NCI-H82 treated with DMSO at 0.1 percent for 48 hours (cell line): ENCODE measurements at regions not wholly inside any gene's neighbourhood (a gene's known extent, or its start where the extent isn't known, plus 50 kb on each side); places are given as distances from the start of the nearest gene placed in this dataset.
"Not testable (repeated sequence)": the region's sequence is repeated elsewhere in the genome, so short reads cannot be mapped to it uniquely, and the experiment has no call there.

Experiments used
- DNase-seq: peaks from one replicate; lab custom pipeline; 2025; ENCODE audit not compliant: unreplicated experiment; lab: John Stamatoyannopoulos, UW

DNA sequence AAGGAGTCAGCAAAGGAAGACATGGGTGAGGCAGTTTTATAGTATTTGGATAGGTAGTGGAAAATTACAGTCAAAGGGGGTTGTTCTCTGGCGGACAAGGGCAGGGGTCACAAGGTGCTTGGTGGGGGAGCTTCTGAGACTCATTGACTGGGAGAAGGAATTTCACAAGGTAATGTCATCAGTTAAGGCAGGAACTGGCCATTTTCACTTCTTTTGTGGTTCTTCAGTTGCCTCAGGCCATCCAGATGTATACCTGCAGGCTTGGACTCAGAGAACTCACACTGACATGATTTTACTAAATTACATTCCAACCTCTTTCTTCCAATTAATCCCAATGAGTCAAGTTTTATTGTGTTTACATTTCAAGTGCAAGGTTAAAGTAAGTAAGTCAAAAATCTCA lies 240.5 kb upstream of the API5 start:
- no peak for DNase-seq

GRCh38 chr11:43072096-43072495 lies 239.7 kb upstream of the API5 start:
- DNase-seq, result no peak

GRCh38 chr11:43072911-43073310 lies 238.9 kb upstream of the API5 start:
- no peak for DNase-seq

GRCh38 chr11:43074810-43075209 lies 237.0 kb upstream of the API5 start:
- no peak for DNase-seq

- no peak for DNase-seq
Observed at GRCh38 chr11:43101113-43101512, 210.7 kb upstream of the API5 start.

- DNase-seq, result no peak
Observed at GRCh38 chr11:43116071-43116470, 195.7 kb upstream of the API5 start.

- DNase-seq, result no peak
Observed at GRCh38 chr11:43119275-43119970, 192.4 kb upstream of the API5 start.

DNA sequence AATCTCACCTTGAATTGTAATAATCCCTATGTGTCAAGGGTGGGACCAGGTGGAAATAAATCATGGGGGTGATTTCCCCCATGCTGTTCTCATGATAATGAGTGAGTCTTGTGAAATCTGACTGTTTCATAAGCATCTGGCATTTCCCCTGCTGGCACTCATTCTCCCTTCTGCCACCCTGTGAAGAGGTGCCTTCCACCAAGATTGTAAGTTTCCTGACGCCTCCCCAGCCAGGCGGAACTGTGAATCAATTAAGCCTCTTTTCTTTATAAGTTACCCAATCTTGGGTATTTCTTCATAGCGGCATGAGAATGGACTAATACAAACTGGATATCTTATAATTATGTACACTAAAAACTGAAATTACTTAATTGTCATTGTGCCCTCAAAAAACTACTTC lies 189.2 kb upstream of the API5 start:
- no peak for DNase-seq

- no peak for DNase-seq
Observed at GRCh38 chr11:43123443-43123842, 188.4 kb upstream of the API5 start.

DNA sequence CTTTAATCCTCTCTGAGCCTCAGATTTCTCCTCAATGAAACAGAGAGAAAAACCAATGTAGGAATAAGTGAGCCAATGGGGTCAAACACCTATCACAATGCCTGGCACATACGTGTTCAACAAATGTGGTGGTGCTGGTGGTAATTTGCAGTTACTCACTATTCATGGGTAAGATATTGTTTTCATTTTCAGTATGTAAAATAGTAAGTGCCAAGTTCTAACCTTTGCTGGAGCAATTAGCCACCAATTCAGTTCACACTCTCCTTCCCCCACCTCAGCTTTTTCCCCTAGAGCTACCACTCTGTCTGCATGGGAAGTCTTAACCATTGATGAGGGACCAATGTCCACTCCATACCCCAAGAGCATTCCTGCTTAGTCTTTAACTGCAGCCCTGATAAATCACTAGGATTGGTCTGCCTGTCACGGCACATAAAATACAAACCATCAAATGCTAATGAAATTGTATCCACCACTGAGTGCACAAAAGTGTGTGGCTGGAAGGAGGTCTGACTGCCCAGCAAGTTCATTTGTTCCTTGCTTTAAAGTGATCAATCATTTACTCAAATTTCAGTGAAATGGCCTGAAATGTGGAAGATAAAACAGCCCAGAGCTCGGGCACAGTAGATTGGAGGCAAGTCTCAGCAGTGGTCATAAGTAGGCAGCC lies 187.4 kb upstream of the API5 start:
- no peak for DNase-seq

GRCh38 chr11:43129329-43129728 lies 182.5 kb upstream of the API5 start:
- DNase-seq, result no peak

- DNase-seq, result no peak
Observed at GRCh38 chr11:43130616-43131015, 181.2 kb upstream of the API5 start.

GRCh38 chr11:43135966-43136534 lies 175.7 kb upstream of the API5 start:
- no peak for DNase-seq

DNA sequence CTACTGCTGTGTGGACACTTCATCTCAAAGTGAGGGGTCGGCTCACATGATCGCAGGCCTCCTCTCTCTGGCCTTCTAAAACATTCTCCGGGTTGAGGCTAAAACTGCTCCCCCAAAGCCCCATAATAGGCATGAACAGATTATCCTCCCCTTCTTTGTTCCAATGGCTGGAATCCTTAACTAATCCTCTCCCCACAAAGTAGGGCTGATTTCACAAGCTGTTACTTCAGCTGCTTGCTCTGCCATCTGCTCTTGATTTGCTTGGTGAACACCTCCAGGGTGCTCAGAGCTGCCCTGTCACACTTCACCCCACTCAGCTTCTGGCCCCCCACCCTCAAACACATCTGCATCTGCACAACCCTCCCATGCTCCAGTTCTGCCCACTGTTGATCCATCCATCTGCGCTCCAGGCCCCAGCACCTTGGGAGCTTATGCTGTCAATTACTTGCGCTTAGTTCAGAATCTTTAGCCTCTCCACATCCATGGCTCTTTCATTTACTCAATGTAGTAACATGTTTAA lies 173.1 kb upstream of the API5 start:
- DNase-seq, result peak; percentile 97

- no peak for DNase-seq
Observed at GRCh38 chr11:43145653-43146052, 166.1 kb upstream of the API5 start.

- no peak for DNase-seq
Observed at GRCh38 chr11:43150697-43151096, 161.1 kb upstream of the API5 start.

DNA sequence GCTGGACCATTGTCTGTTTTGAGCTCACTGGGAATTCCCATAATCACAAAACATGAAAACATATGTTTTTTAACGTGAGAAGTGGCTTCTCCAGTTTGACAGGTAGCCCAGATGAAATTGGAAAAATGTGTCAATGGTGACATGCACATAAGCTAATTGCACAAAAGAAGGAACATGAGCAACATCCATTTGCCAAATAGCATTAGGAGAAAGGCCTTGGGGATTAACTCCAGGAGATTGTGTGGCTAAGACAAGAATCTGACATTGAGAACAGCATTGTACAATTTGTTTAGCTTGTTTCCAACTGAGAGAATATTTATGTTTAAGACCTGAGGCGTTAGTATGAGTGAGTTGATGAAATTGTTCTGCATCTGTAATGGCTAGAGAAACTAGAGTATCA lies 147.0 kb upstream of the API5 start:
- peak; percentile 32 for DNase-seq

DNA sequence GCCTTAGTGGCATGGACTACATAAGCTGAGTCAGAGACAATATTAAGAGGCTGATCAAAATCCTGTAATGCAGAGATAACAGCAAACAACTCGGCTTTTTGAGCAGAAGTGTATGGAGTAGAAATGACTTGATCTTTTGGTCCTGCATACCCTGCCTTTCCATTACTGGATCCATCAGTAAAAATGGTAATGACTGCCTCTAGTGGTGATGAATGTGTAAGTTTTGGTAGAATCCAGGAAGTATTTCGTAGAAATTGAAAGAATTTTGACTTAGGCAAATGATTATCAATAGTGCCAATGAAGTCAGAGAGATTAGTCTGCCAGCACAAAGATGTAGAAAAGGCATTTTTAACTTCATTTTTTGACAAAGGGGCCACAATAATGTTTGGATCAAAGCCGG lies 146.4 kb upstream of the API5 start:
- not testable (repeated sequence) for DNase-seq

GRCh38 chr11:43168241-43168640 lies 143.6 kb upstream of the API5 start:
- not testable (repeated sequence) for DNase-seq

DNA sequence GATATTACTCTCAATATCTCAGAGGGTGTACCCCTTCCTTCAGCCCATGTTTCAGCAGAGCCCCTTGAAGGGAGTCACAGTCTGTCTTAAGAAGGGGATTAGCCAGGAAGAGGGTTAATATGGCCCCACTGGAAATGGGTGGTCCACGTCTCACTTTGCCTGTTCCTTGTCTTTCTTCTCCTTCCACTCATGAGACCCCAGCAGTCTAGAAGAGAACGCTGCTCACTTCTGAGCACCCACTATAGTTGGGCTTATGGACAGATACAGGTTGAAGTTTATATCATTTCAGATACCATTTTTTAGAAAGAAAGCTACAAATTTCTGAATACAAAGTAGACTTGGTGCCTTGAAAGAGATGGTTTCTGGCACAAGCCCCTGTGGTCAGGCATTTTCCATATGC lies 139.3 kb upstream of the API5 start:
- DNase-seq, result no peak

DNA sequence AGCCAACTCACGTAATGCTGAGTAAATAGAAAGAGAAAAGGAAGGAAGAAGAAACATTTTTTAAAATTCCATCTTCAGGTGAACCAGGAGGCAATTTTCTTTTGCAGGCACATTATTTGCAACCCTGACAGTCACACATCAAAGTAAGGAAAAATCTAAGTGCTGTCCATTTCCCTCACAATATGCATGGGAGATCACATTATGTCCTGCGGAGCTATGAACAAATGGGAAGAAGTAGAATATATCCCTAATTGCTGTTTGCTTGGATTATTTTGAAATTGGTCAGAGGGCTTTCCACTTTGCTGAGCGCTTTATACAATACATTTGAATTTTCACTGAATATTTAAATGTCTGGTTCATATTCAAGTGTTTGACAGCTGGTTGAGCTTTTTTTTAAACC lies 133.8 kb upstream of the API5 start:
- DNase-seq, result no peak

- DNase-seq, result not testable (repeated sequence)
Observed at GRCh38 chr11:43194459-43194858, 117.3 kb upstream of the API5 start.
